ENCODE measurements at regions not wholly inside any gene's neighbourhood (a gene's known extent, or its start where the extent isn't known, plus 50 kb on each side); places are given as distances from the start of the nearest gene placed in this dataset.

GRCh38 chr12:116472193-116472592 is 87.0 kb upstream of the MAP1LC3B2 start:
- no peak overlapping the region for H2BK5ac ChIP-seq (ENCODE audit: low read depth, low read length, poor library complexity, severe bottlenecking)
- CTCF ChIA-PET, result no interaction called here
- no peak overlapping the region for H4K8ac ChIP-seq (ENCODE audit: low read depth in 2 of 2, low read length in 2 of 2)
- DNase-seq, result no peak
- H3K36me3 ChIP-seq (ENCODE audit: control insufficient read depth, insufficient read depth, low read length), result no peaks in the 10 kb centered on the region
- no peak overlapping the region for H2BK15ac ChIP-seq (ENCODE audit: low read depth, low read length)
- peaks cover 8% of the 10 kb centered on the region for H3K9me3 ChIP-seq (ENCODE audit: control insufficient read depth, insufficient read depth, low read length)
- H4K5ac ChIP-seq (ENCODE audit: low read depth, low read length), result no peak overlapping the region
- no peak overlapping the region for H3K4me2 ChIP-seq (ENCODE audit: low read depth, low read length)
- H3K4me1 ChIP-seq (ENCODE audit: control insufficient read depth, insufficient read depth, low read length), result no peaks in the 10 kb centered on the region
- no peak for ATAC-seq (ENCODE audit: low read depth)
- H3K9me1 ChIP-seq (ENCODE audit: insufficient read depth, low read length), result peaks cover 3% of the 10 kb centered on the region; the same call in 1 of the 2 replicates
- no peak overlapping the region for H3K4ac ChIP-seq (ENCODE audit: low read depth, low read length)
- TF ChIP-seq CEBPB (IDR thresholded peaks at IDR 0.05; ENCODE audit: low read depth, low read length), result no peak
- TF ChIP-seq RFX5 (IDR thresholded peaks at IDR 0.05; ENCODE audit: low read depth, low read length), result no peak
- BruUV-seq (replicated peaks), result no TSS peak
- H3K9ac ChIP-seq (ENCODE audit: low read depth, low read length), result no peak overlapping the region
- no peak overlapping the region for H2BK120ac ChIP-seq (ENCODE audit: low read depth, low read length)
- no peak overlapping the region for H3K23ac ChIP-seq (ENCODE audit: low read depth, low read length)
- H2BK20ac ChIP-seq (ENCODE audit: low read depth, low read length), result no peak overlapping the region
- no peak overlapping the region for H3K27ac ChIP-seq (ENCODE audit: insufficient read depth, low read length)
- no peak overlapping the region for H3K14ac ChIP-seq (replicated peaks; ENCODE audit: low read depth, low read length)
- intact Hi-C loops (cut with micrococcal nuclease) (no loop called here), dilution Hi-C loops (cut with HindIII; ENCODE audit: low sequenced_read_pairs, unreplicated experiment) (no loop called here), in situ Hi-C loops (cut with MboI; ENCODE audit: low sequenced_read_pairs) (no loop called here)
- no peak overlapping the region for H4K91ac ChIP-seq (ENCODE audit: insufficient read depth, low read depth, low read length)
- H3K27me3 ChIP-seq (ENCODE audit: control insufficient read depth, insufficient read depth, low read length), result no peaks in the 10 kb centered on the region
- POLR2A ChIA-PET (ENCODE audit: unreplicated experiment), result no interaction called here
- no peak overlapping the region for H2AK9ac ChIP-seq (replicated peaks; ENCODE audit: low read depth, low read length, poor library complexity)
- no peaks in the 10 kb centered on the region for H3K79me1 ChIP-seq (ENCODE audit: low read depth in 1 of 2, low read length in 2 of 2)
- H4K20me1 ChIP-seq (ENCODE audit: insufficient read depth, low read length), result no peaks in the 10 kb centered on the region
- no peak overlapping the region for H2AK5ac ChIP-seq (ENCODE audit: low read depth, low read length)
- H2AFZ ChIP-seq (replicated peaks; ENCODE audit: low read length, poor library complexity), result no peak overlapping the region
- no peak overlapping the region for H3K56ac ChIP-seq (ENCODE audit: extremely low read depth, insufficient read depth, low read length)
- 80% methylated on average over 1 of the region's 4 CpGs; no CpG with 5 or more reads in 1 of the 2 experiments for WGBS, 2 experiments (ENCODE audit: extremely low coverage in 2 of 2, insufficient read length in 1 of 2)
- no peak overlapping the region for H3K18ac ChIP-seq (ENCODE audit: low read depth, low read length)
- H3K4me3 ChIP-seq (ENCODE audit: insufficient read depth, low read depth, low read length), result no peak overlapping the region

Measured in IMR-90 (cell line).